ENCODE measurements at regions not wholly inside any gene's neighbourhood (a gene's known extent, or its start where the extent isn't known, plus 50 kb on each side); places are given as distances from the start of the nearest gene placed in this dataset.
A peak's percentile ranks its signal among the peaks of the same experiment; 100 is the strongest.

DNA sequence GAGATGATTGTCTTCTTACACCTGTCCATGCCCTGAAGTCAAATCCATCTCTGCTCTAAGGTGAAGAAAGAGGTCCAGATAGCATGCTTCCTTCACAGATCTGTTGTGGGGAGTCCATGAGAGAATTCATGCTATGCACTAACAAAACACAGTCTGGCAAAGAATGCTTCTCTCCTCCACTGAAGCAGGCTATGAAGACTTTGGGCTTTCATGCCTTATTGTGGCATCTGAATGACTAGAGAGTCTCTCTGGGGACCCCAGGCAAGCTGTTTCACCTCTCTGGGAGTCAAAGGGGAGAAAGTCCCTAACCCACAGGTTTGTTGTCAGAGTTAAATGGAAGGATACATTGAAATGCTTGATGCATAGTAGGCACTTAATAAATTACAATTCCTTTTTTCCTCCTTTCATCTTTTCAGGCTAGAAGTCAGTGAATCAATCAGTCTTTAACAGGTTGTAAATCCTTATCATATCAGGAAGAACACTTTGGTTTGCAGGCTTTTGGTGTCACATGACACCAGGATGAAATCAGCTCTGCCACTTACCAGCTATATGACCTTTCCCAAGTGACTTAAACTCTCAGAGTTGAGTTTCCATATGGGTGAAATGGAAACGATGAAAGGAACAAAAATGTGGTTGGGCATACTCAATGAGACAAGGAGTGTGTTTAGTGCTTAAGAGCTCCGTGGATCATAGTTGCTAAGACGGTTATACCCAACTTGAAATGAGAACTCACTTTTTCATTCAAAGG, 200.1 kb upstream of the DAB1 start:
- Histone ChIP-seq H3K27ac (no peak overlapping the region), H3K9me3 (ENCODE audit: severe bottlenecking) (no peaks in the 10 kb centered on the region), H3K4me3 (ENCODE audit: low read depth, low read length) (no peak overlapping the region), H3K36me3 (no peaks in the 10 kb centered on the region), H3K27me3 (ENCODE audit: insufficient read depth, low read depth, severe bottlenecking) (no peaks in the 10 kb centered on the region)
- TF ChIP-seq, protein P1, sequence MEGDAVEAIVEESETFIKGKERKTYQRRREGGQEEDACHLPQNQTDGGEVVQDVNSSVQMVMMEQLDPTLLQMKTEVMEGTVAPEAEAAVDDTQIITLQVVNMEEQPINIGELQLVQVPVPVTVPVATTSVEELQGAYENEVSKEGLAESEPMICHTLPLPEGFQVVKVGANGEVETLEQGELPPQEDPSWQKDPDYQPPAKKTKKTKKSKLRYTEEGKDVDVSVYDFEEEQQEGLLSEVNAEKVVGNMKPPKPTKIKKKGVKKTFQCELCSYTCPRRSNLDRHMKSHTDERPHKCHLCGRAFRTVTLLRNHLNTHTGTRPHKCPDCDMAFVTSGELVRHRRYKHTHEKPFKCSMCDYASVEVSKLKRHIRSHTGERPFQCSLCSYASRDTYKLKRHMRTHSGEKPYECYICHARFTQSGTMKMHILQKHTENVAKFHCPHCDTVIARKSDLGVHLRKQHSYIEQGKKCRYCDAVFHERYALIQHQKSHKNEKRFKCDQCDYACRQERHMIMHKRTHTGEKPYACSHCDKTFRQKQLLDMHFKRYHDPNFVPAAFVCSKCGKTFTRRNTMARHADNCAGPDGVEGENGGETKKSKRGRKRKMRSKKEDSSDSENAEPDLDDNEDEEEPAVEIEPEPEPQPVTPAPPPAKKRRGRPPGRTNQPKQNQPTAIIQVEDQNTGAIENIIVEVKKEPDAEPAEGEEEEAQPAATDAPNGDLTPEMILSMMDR (IDR thresholded peaks at IDR 0.05; ENCODE audit: low read depth, low read length), result no peak
- DNase-seq, result no peak

DNA sequence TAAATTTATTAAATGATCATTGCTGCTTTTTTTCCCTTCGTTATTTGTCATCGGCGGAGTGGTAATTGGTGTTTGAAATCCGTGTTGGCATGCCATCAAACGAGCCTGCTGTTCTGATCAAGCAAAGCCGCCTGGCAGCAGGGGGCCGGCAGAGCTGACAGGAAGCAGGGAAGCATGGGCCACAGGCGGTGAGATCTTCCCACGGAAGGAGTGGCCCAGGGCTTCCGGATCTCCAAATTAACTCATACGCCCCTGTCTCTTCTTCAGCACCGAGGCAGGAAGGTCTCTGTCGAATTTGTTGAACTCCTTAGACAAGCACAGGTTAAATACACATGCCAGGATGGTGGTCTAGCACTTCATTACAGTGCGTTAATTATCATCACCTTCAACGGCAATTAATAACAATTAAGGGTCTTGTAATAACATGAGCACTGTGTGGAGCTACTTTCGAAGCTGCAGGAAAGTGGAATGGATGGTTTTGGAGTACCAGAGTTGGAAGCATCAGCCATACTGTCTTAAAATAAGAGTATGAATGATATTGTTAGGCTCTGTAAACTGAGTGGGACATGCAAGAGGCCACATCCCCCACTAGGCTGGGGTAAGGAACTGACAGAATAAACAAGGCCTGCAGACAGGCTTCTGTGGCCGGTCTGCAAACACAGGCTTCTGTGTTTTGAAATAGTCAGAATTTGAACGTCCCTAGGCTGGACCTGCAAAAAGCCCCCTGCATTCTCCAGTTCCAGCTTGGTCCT, 199.4 kb upstream of the DAB1 start:
- Histone ChIP-seq H3K27me3 (ENCODE audit: insufficient read depth, low read depth, severe bottlenecking) (no peaks in the 10 kb centered on the region), H3K27ac (no peak overlapping the region), H3K36me3 (no peaks in the 10 kb centered on the region), H3K9me3 (ENCODE audit: severe bottlenecking) (no peaks in the 10 kb centered on the region), H3K4me3 (ENCODE audit: low read depth, low read length) (no peak overlapping the region)
- TF ChIP-seq, protein P1 (IDR thresholded peaks at IDR 0.05; ENCODE audit: low read depth, low read length), result no peak
- DNase-seq, result peak; percentile 9

DNA sequence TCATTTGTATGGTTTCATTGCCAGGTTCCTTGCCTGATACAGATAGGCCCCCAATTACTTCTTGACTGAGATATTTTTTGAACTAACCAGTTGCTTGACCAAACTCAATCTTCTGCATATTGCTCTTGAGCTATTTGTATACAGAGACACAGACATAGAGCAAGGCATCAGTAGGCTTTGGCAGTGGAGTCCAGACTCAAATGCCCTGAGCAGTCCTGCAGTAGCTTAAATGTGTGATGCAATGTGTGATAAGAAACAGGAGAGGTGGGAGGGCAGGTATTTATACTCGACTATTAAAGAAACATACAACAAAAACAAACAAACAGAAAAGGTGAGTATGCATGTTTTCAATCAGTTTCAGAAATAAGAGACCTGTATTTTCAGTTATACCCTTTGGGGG, 197.9 kb upstream of the DAB1 start:
- TF ChIP-seq, protein P1 (IDR thresholded peaks at IDR 0.05; ENCODE audit: low read depth, low read length), result no peak
- no peaks in the 10 kb centered on the region for H3K36me3 ChIP-seq
- H3K27me3 ChIP-seq (ENCODE audit: insufficient read depth, low read depth, severe bottlenecking), result no peaks in the 10 kb centered on the region
- H3K9me3 ChIP-seq (ENCODE audit: severe bottlenecking), result no peaks in the 10 kb centered on the region
- H3K4me3 ChIP-seq (ENCODE audit: low read depth, low read length), result no peak overlapping the region
- H3K27ac ChIP-seq, result no peak overlapping the region
- no peak for DNase-seq

- no peaks in the 10 kb centered on the region for H3K27me3 ChIP-seq (ENCODE audit: insufficient read depth, low read depth, severe bottlenecking)
- no peaks in the 10 kb centered on the region for H3K9me3 ChIP-seq (ENCODE audit: severe bottlenecking)
- no peak overlapping the region for H3K27ac ChIP-seq
- peak; percentile 24 for DNase-seq
- TF ChIP-seq, protein P1 (IDR thresholded peaks at IDR 0.05; ENCODE audit: low read depth, low read length), result no peak
- no peaks in the 10 kb centered on the region for H3K36me3 ChIP-seq
- H3K4me3 ChIP-seq (ENCODE audit: low read depth, low read length), result no peak overlapping the region
Measured at GRCh38 chr1:57620605-57621004, 196.7 kb upstream of the DAB1 start.

- Histone ChIP-seq H3K9me3 (ENCODE audit: severe bottlenecking) (no peaks in the 10 kb centered on the region), H3K4me3 (ENCODE audit: low read depth, low read length) (no peak overlapping the region), H3K27me3 (ENCODE audit: insufficient read depth, low read depth, severe bottlenecking) (no peaks in the 10 kb centered on the region), H3K27ac (no peak overlapping the region), H3K36me3 (no peaks in the 10 kb centered on the region)
- TF ChIP-seq, protein P1 (IDR thresholded peaks at IDR 0.05; ENCODE audit: low read depth, low read length), result no peak
- DNase-seq, result no peak
Measured at GRCh38 chr1:57616921-57617320, 193.1 kb upstream of the DAB1 start.
